ENCODE measurements at regions not wholly inside any gene's neighbourhood (a gene's known extent, or its start where the extent isn't known, plus 50 kb on each side); places are given as distances from the start of the nearest gene placed in this dataset.
"Not testable (repeated sequence)": the region's sequence is repeated elsewhere in the genome, so short reads cannot be mapped to it uniquely, and the experiment has no call there.

DNA sequence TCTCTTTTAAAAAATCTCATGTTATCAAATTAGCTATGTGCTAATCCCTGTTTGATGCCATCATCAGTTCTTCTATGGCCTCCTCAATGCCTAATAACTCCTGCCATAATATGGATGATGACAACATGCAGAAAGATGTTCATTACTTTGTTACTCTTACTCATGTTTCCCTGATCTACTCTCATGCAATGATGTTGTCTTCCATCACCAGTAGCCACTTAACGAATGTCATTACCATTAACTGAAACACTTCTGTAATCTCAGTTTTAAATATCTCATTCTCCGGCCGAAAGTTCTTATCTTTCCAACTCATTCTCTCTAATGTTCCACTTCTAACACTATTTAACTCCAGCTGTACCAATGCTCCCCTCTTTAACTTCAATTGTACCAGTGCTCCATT lies 1187.7 kb downstream of the OTOL1 start:
- DNase-seq = no peak

- peak in 1 of 2 experiments; percentile 18 for DNase-seq
Observed at GRCh38 chr3:162699291-162699690, 1202.7 kb downstream of the OTOL1 start.

- DNase-seq = no peak
Observed at GRCh38 chr3:162701211-162701610, 1204.6 kb downstream of the OTOL1 start.

- no peak for DNase-seq
Observed at GRCh38 chr3:162702768-162703385, 1206.3 kb downstream of the OTOL1 start.

DNA sequence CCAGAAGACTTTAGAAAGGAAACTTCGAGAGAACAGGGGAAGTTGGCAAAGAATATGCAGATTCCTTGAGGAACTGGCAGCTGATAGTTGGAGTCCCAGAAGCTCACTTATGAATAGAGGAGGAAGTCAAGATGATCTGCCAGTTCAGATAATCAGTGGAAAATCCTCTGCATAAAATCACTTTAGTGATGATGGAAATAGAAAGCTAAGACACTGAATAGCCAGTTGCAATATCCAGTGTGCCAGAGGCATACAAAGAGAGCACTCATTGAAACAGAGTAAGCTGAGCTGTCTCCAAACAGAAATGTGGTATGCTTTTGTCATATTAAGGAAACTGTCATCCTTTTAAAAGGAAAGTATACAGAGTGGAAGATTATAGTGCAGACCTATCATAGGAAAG lies 1207.6 kb downstream of the OTOL1 start:
- no peak for DNase-seq

DNA sequence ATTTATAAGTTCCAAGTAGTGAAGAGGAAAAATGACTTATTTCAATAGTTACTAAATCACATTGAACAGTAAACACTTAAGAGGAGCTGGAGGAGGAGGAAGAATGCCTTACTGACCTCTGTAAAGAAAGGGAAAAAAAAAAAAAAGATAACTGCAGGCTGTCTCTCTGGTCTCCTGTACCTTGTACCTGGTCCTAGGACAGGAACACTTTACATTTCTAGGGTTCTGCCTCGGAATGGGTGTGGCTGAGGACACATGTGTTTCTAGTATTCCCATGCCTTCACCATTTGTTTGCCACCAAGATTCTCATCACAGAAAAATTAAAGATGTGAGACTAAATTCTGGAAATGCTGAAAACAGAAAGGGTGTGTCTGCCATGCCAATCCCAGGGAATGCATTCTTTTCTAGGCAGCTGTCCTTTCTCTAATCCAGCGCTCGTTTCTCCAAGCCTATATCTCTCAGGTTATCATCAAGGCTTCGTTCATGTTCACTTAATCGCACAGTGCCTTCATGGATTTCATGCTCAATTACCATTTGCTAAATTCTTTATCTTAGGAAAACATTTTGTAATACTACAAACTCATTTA lies 1208.3 kb downstream of the OTOL1 start:
- DNase-seq = no peak

GRCh38 chr3:162708394-162708793 lies 1211.8 kb downstream of the OTOL1 start:
- DNase-seq = not testable (repeated sequence)

DNA sequence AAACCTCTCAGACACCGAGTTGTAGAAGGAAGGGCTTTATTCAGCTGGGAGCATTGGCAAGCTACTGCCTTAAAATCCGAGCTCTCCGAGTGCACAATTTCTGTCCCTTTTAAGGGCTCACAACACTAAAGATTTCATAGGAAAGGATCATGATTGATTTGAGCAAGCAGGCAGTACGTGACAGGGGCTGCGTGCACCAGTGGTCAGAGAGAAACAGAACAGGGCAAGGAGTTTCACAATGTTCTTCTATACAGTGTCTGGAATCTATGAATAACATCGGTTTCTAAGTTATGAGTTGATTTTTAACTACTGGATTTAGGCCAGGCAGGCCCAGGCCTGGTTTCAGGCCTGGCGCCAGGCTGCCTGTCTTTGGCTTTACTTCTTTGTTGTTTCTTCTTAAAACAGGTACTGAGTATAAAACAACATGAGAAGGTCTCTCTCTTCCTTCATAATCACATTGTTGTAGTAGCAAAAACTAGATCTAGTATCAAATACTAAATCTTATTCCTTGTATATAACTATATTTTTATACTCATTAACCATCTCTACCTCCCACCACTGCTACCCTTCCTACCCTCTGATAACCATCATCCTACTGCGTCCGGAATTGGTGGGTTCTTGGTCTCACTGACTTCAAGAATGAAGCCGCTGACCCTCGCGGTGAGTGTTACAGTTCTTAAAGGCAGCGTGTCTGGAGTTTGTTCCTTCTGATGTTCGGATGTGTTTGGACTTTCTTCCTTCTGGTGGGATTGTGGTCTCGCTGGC lies 1212.5 kb downstream of the OTOL1 start:
- DNase-seq = not testable (repeated sequence)

- no peak for DNase-seq
Observed at GRCh38 chr3:162710332-162711112, 1213.9 kb downstream of the OTOL1 start.

GRCh38 chr3:162717074-162717473 lies 1220.5 kb downstream of the OTOL1 start:
- DNase-seq = not testable (repeated sequence)

- DNase-seq = no peak
Observed at GRCh38 chr3:162718697-162719096, 1222.1 kb downstream of the OTOL1 start.

DNA sequence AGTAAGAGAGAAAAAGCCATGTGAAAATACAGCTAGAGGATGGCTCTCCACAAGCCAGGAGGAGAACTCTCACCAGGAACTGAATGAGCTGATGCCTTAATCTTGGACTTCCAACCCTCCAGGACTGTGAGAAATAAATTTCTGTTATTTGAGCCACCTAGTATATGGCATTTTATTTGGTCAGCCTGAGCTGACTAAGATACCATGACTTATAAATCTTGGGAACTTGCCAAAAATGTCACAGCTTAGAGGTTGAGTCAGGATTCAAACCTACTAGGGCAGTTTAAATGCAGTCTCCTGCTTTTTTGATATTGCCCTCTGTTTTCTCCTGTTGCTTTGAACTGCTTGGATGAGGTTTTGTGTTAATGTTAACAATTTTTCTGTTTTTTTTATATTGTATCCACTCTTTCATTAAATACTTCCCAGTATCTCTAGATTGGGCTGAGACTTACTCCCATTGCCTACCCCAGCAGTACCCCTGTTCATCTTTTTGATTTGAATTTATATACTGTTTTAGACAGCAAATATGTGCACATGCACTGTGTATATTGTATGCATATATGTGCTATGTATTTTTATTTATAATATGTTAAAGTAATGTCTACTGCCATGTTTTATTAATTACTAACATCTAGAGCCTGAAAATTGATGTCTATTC lies 1223.2 kb downstream of the OTOL1 start:
- DNase-seq = peak in 1 of 2 experiments; percentile 10

GRCh38 chr3:162721736-162722135 lies 1225.1 kb downstream of the OTOL1 start:
- DNase-seq = no peak

DNA sequence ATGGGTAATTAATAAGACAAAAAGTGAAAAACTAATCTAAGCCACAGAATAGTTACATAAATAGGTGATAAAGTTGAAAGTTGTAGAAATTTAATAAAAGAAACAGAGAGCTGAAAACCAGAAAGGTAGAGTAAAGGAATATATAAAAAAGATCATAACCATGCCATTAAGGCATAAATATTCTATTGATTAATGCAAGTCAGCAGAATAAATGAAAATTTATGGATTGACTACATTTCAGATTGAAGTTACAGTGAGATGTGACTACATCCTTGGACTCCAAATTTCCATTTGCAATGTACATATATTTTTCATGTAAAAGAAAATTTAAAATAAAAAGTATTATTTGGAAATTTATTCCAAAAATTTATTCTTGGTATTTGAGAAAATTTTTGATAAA lies 1225.7 kb downstream of the OTOL1 start:
- DNase-seq = no peak

GRCh38 chr3:162722796-162723195 lies 1226.2 kb downstream of the OTOL1 start:
- DNase-seq = not testable (repeated sequence)

GRCh38 chr3:162729686-162730085 lies 1233.1 kb downstream of the OTOL1 start:
- DNase-seq = no peak

DNA sequence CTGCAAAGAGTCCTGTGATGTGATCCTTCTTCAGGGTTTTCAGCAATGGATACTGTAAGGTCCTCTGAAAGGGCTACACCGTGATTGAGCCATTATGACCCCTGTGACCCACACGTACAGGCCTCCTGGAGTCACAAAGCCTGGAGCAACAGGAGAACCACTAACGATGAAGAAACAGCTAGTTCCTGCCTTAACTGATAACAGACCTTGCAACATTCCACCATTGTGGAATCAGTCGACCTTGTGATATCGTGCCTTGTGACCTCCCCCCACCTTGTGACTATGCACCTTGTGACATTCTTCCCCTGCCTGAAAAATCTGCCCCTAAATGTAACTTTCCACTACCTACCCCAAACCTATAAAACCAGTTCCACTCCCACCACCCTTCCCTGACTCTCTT lies 1235.4 kb downstream of the OTOL1 start:
- not testable (repeated sequence) for DNase-seq

GRCh38 chr3:162738784-162739183 lies 1242.2 kb downstream of the OTOL1 start:
- no peak for DNase-seq

- no peak for DNase-seq
Observed at GRCh38 chr3:162740941-162741596, 1244.5 kb downstream of the OTOL1 start.

DNA sequence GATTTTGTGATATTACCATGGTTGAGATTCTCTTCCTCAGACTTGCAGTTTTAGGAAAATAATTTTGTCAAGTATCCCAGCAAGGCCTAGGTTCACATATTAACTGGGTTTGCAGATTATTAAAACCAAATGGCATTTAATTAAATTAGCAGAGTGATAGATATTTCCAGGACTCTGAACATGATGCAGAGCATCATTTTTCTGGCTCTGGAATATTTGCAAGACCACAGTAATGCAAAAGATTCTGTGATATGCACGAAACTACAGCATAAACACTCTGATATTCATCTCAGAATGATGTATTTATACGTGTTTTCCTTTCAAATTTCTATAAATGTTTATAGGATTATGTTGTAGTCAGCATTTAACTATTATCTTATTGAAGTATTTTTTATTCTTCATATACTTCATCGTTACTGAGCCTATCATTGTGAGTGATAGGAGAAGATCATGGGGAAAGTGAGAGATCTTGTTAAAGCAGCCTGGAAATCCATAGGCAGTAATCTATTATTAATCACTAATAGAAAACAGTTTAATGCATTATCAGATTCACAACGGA lies 1245.6 kb downstream of the OTOL1 start:
- DNase-seq = no peak

GRCh38 chr3:162743091-162743490 lies 1246.5 kb downstream of the OTOL1 start:
- no peak for DNase-seq

DNA sequence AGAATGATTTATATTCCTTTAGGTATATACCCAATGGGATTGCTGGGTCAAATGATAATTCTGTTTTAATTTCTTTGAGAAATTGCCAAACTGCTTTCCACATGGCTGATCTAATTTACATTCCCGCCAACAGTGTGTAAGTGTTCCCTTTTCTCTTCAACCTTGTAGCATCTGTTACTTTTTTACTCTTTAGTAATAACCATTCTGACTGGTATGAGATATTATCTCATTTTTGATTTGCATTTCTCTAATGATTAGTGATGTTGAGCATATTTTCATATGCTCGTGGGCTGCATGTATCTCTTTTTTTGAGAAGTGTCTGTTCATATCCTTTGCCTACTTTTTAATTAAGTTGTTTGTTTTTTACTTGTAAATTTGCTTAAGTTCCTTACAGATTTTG lies 1264.2 kb downstream of the OTOL1 start:
- no peak for DNase-seq
